OCI-LY3 (cell line): ENCODE measurements at regions not wholly inside any gene's neighbourhood (a gene's known extent, or its start where the extent isn't known, plus 50 kb on each side); places are given as distances from the start of the nearest gene placed in this dataset.

ENCODE experiments used
- EZH2phosphoT487 ChIP-seq: fragments of 200-600 bp; shearing (Covaris generic); IDR thresholded peaks from 2 replicates; pipeline ENCODE4 v1.6.1; 2018; ENCODE audit warnings: antibody characterized with exemption, mixed run types, low read depth
- TF ChIP-seq, protein P1 (sequence below): fragments of 200-600, 300-600 bp; sonication (generic); IDR thresholded peaks from 2 replicates; pipeline ENCODE4 v1.5.1; 2014; ENCODE audit warnings: antibody characterized with exemption, low read length, low read depth

DNA sequence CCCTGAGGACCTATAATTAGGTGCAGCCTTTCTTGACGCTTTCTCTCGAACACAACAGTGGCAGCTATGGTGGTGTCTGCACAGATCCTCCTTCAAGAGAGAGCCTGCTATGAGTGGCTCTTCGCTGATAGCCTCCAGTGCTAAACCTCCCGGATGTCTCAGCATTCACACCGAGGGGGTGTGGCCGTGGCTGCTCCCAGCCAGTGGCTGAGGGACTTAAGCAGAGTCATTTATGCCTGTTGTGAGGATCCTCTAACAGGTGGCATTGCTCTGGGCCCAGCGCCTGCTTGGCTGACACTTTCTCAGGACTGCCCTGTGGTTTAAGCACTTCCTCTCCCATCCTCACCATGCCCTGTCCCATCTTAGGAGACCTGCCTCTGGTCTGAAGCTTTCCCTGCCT is 592.0 kb upstream of the LRRTM1 start:
- TF ChIP-seq, protein P1, sequence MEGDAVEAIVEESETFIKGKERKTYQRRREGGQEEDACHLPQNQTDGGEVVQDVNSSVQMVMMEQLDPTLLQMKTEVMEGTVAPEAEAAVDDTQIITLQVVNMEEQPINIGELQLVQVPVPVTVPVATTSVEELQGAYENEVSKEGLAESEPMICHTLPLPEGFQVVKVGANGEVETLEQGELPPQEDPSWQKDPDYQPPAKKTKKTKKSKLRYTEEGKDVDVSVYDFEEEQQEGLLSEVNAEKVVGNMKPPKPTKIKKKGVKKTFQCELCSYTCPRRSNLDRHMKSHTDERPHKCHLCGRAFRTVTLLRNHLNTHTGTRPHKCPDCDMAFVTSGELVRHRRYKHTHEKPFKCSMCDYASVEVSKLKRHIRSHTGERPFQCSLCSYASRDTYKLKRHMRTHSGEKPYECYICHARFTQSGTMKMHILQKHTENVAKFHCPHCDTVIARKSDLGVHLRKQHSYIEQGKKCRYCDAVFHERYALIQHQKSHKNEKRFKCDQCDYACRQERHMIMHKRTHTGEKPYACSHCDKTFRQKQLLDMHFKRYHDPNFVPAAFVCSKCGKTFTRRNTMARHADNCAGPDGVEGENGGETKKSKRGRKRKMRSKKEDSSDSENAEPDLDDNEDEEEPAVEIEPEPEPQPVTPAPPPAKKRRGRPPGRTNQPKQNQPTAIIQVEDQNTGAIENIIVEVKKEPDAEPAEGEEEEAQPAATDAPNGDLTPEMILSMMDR = no peak
- no peak for TF ChIP-seq EZH2phosphoT487
